ENCODE measurements at regions not wholly inside any gene's neighbourhood (a gene's known extent, or its start where the extent isn't known, plus 50 kb on each side); places are given as distances from the start of the nearest gene placed in this dataset.

GRCh38 chr2:125652280-125652679, 1003.7 kb upstream of the GYPC start:
- no peak for TF ChIP-seq CTCF (conservative IDR thresholded peaks at IDR 0.05; ENCODE audit: low read depth in 2 of 2)
- no peak for TF ChIP-seq EZH2 (IDR thresholded peaks at IDR 0.05; ENCODE audit: low read depth, unreplicated experiment)
- TF ChIP-seq, protein P1, sequence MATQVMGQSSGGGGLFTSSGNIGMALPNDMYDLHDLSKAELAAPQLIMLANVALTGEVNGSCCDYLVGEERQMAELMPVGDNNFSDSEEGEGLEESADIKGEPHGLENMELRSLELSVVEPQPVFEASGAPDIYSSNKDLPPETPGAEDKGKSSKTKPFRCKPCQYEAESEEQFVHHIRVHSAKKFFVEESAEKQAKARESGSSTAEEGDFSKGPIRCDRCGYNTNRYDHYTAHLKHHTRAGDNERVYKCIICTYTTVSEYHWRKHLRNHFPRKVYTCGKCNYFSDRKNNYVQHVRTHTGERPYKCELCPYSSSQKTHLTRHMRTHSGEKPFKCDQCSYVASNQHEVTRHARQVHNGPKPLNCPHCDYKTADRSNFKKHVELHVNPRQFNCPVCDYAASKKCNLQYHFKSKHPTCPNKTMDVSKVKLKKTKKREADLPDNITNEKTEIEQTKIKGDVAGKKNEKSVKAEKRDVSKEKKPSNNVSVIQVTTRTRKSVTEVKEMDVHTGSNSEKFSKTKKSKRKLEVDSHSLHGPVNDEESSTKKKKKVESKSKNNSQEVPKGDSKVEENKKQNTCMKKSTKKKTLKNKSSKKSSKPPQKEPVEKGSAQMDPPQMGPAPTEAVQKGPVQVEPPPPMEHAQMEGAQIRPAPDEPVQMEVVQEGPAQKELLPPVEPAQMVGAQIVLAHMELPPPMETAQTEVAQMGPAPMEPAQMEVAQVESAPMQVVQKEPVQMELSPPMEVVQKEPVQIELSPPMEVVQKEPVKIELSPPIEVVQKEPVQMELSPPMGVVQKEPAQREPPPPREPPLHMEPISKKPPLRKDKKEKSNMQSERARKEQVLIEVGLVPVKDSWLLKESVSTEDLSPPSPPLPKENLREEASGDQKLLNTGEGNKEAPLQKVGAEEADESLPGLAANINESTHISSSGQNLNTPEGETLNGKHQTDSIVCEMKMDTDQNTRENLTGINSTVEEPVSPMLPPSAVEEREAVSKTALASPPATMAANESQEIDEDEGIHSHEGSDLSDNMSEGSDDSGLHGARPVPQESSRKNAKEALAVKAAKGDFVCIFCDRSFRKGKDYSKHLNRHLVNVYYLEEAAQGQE (IDR thresholded peaks at IDR 0.05; ENCODE audit: unreplicated experiment) = no peak
- no peak for TF ChIP-seq JUNB (IDR thresholded peaks at IDR 0.05; ENCODE audit: unreplicated experiment)
- TF ChIP-seq CREB1 (CRISPR knock-in tag; IDR thresholded peaks at IDR 0.05; ENCODE audit: low read depth) = no peak
- no peak for TF ChIP-seq POLR2AphosphoS5 (IDR thresholded peaks at IDR 0.05; ENCODE audit: low read depth)
- TF ChIP-seq EZH2phosphoT487 (IDR thresholded peaks at IDR 0.05; ENCODE audit: unreplicated experiment) = no peak
